Neural cell (in vitro differentiated cells): ENCODE measurements at regions not wholly inside any gene's neighbourhood (a gene's known extent, or its start where the extent isn't known, plus 50 kb on each side); places are given as distances from the start of the nearest gene placed in this dataset.

Experiments
- EP300 ChIP-seq: fragments of 450-650 bp; conservative IDR thresholded peaks from 2 replicates; pipeline ENCODE4 v1.6.1; 2014; ENCODE audit warnings: antibody characterized with exemption, mild to moderate bottlenecking, moderate library complexity; ENCODE audit not compliant: poor library complexity, severe bottlenecking
- EZH2 ChIP-seq: fragments of 200-600, 300-800 bp; shearing (Covaris generic), sonication (generic); IDR thresholded peaks from 2 replicates; pipeline ENCODE4 v1.6.1; 2014; ENCODE audit warnings: antibody characterized with exemption, low read length, borderline replicate concordance, mild to moderate bottlenecking; ENCODE audit not compliant: insufficient read depth, poor library complexity, severe bottlenecking
- MXI1 ChIP-seq: fragments of 450-650 bp; conservative IDR thresholded peaks from 2 replicates; pipeline ENCODE4 v1.6.1; 2014; ENCODE audit warnings: antibody characterized with exemption, mild to moderate bottlenecking; ENCODE audit not compliant: poor library complexity, severe bottlenecking
- POLR2AphosphoS5 ChIP-seq: IDR thresholded peaks from 2 replicates; pipeline ENCODE4 v1.6.1; 2012
- RAD21 ChIP-seq: fragments of 450-650 bp; conservative IDR thresholded peaks from 2 replicates; pipeline ENCODE4 v1.6.1; 2014; ENCODE audit warnings: antibody characterized with exemption, mild to moderate bottlenecking, moderate library complexity
- SMC3 ChIP-seq: fragments of 450-650 bp; conservative IDR thresholded peaks from 2 replicates; pipeline ENCODE4 v1.6.1; 2014; ENCODE audit warnings: antibody characterized with exemption, mild to moderate bottlenecking, moderate library complexity; ENCODE audit not compliant: poor library complexity
- TAF1 ChIP-seq: IDR thresholded peaks from 2 replicates; pipeline ENCODE4 v1.6.1; 2012; ENCODE audit warnings: low read depth
- TF ChIP-seq, protein P1 (sequence below): fragments of 450-650 bp; IDR thresholded peaks from 2 replicates; pipeline ENCODE4 v1.5.1; 2014; ENCODE audit warnings: antibody characterized with exemption, mild to moderate bottlenecking, moderate library complexity; ENCODE audit not compliant: poor library complexity, severe bottlenecking
- TF ChIP-seq, protein P2 (sequence below): IDR thresholded peaks from 2 replicates; pipeline ENCODE4 v1.6.1; 2012; ENCODE audit warnings: borderline replicate concordance

DNA sequence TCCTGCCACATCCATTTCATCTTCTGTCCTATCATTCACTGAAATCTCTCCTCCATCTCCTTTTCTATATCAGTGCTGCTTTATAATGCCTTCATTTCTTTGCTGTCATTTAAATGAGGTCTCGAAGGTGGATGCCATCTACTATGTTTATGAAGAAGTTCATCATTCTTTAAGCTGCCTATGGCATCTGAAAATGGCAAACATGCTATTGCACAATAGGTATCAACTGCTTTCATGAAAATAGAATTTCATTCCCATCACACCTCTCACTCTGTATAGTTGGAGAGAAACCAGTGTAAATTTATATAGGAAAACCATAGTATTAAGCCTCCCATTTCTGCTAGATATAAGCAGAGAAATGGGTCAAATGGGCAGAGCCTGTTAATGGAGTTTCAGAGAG, 100.2 kb downstream of the FGF9 start:
- TF ChIP-seq SMC3 (no peak), EZH2 (no peak), EP300 (no peak), POLR2AphosphoS5 (no peak), RAD21 (no peak), TAF1 (no peak), MXI1 (no peak)
- TF ChIP-seq, protein P1, sequence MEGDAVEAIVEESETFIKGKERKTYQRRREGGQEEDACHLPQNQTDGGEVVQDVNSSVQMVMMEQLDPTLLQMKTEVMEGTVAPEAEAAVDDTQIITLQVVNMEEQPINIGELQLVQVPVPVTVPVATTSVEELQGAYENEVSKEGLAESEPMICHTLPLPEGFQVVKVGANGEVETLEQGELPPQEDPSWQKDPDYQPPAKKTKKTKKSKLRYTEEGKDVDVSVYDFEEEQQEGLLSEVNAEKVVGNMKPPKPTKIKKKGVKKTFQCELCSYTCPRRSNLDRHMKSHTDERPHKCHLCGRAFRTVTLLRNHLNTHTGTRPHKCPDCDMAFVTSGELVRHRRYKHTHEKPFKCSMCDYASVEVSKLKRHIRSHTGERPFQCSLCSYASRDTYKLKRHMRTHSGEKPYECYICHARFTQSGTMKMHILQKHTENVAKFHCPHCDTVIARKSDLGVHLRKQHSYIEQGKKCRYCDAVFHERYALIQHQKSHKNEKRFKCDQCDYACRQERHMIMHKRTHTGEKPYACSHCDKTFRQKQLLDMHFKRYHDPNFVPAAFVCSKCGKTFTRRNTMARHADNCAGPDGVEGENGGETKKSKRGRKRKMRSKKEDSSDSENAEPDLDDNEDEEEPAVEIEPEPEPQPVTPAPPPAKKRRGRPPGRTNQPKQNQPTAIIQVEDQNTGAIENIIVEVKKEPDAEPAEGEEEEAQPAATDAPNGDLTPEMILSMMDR: no peak
- TF ChIP-seq, protein P2, sequence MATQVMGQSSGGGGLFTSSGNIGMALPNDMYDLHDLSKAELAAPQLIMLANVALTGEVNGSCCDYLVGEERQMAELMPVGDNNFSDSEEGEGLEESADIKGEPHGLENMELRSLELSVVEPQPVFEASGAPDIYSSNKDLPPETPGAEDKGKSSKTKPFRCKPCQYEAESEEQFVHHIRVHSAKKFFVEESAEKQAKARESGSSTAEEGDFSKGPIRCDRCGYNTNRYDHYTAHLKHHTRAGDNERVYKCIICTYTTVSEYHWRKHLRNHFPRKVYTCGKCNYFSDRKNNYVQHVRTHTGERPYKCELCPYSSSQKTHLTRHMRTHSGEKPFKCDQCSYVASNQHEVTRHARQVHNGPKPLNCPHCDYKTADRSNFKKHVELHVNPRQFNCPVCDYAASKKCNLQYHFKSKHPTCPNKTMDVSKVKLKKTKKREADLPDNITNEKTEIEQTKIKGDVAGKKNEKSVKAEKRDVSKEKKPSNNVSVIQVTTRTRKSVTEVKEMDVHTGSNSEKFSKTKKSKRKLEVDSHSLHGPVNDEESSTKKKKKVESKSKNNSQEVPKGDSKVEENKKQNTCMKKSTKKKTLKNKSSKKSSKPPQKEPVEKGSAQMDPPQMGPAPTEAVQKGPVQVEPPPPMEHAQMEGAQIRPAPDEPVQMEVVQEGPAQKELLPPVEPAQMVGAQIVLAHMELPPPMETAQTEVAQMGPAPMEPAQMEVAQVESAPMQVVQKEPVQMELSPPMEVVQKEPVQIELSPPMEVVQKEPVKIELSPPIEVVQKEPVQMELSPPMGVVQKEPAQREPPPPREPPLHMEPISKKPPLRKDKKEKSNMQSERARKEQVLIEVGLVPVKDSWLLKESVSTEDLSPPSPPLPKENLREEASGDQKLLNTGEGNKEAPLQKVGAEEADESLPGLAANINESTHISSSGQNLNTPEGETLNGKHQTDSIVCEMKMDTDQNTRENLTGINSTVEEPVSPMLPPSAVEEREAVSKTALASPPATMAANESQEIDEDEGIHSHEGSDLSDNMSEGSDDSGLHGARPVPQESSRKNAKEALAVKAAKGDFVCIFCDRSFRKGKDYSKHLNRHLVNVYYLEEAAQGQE: no peak
